ENCODE measurements at regions not wholly inside any gene's neighbourhood (a gene's known extent, or its start where the extent isn't known, plus 50 kb on each side); places are given as distances from the start of the nearest gene placed in this dataset.

GRCh38 chr1:17877316-17877715, 122.2 kb downstream of the ACTL8 start:
- no peaks in the 10 kb centered on the region for H3K79me2 ChIP-seq (ENCODE audit: insufficient read depth, low read length)
- no peak overlapping the region for H3K4me2 ChIP-seq (ENCODE audit: low read length)
- no peaks in the 10 kb centered on the region for H3K4me1 ChIP-seq (ENCODE audit: insufficient read depth, low read length, severe bottlenecking)
- no peaks in the 10 kb centered on the region for H3K9me3 ChIP-seq (ENCODE audit: low read length)
- H3F3A ChIP-seq (ENCODE audit: insufficient read depth, low read length): no peaks in the 10 kb centered on the region
- no peak overlapping the region for H3K27ac ChIP-seq (ENCODE audit: low read depth, low read length, poor library complexity, severe bottlenecking)
- H3K4me3 ChIP-seq (ENCODE audit: low read depth, low read length, poor library complexity, severe bottlenecking): no peak overlapping the region
- TF ChIP-seq, protein P1, sequence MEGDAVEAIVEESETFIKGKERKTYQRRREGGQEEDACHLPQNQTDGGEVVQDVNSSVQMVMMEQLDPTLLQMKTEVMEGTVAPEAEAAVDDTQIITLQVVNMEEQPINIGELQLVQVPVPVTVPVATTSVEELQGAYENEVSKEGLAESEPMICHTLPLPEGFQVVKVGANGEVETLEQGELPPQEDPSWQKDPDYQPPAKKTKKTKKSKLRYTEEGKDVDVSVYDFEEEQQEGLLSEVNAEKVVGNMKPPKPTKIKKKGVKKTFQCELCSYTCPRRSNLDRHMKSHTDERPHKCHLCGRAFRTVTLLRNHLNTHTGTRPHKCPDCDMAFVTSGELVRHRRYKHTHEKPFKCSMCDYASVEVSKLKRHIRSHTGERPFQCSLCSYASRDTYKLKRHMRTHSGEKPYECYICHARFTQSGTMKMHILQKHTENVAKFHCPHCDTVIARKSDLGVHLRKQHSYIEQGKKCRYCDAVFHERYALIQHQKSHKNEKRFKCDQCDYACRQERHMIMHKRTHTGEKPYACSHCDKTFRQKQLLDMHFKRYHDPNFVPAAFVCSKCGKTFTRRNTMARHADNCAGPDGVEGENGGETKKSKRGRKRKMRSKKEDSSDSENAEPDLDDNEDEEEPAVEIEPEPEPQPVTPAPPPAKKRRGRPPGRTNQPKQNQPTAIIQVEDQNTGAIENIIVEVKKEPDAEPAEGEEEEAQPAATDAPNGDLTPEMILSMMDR (IDR thresholded peaks at IDR 0.05; ENCODE audit: low read length): no peak
- no peak for TF ChIP-seq EZH2 (IDR thresholded peaks at IDR 0.05; ENCODE audit: borderline replicate concordance, low read length)
- H4K20me1 ChIP-seq (ENCODE audit: insufficient read depth, low read length): no peaks in the 10 kb centered on the region
- no peak overlapping the region for H2AFZ ChIP-seq (ENCODE audit: low read length)
- no peaks in the 10 kb centered on the region for H3K36me3 ChIP-seq (ENCODE audit: insufficient read depth, low read length)
- H3K9me2 ChIP-seq (ENCODE audit: low read depth, low read length): no peaks in the 10 kb centered on the region
- H3K27me3 ChIP-seq (ENCODE audit: insufficient read depth, low read length): no peaks in the 10 kb centered on the region
- H3K9ac ChIP-seq (ENCODE audit: low read length): no peak overlapping the region

- no peak overlapping the region for H3K9ac ChIP-seq (ENCODE audit: low read length)
- H2AFZ ChIP-seq (ENCODE audit: low read length): no peak overlapping the region
- no peaks in the 10 kb centered on the region for H3K9me3 ChIP-seq (ENCODE audit: low read length)
- H3K4me3 ChIP-seq (ENCODE audit: low read depth, low read length, poor library complexity, severe bottlenecking): no peak overlapping the region
- H3K79me2 ChIP-seq (ENCODE audit: insufficient read depth, low read length): no peaks in the 10 kb centered on the region
- no peaks in the 10 kb centered on the region for H3K4me1 ChIP-seq (ENCODE audit: insufficient read depth, low read length, severe bottlenecking)
- no peak overlapping the region for H3K4me2 ChIP-seq (ENCODE audit: low read length)
- no peaks in the 10 kb centered on the region for H3K27me3 ChIP-seq (ENCODE audit: insufficient read depth, low read length)
- no peak overlapping the region for H3K27ac ChIP-seq (ENCODE audit: low read depth, low read length, poor library complexity, severe bottlenecking)
- TF ChIP-seq, protein P1 (IDR thresholded peaks at IDR 0.05; ENCODE audit: low read length): no peak
- no peak for TF ChIP-seq EZH2 (IDR thresholded peaks at IDR 0.05; ENCODE audit: borderline replicate concordance, low read length)
- H3K36me3 ChIP-seq (ENCODE audit: insufficient read depth, low read length): no peaks in the 10 kb centered on the region
- no peaks in the 10 kb centered on the region for H3F3A ChIP-seq (ENCODE audit: insufficient read depth, low read length)
- no peaks in the 10 kb centered on the region for H4K20me1 ChIP-seq (ENCODE audit: insufficient read depth, low read length)
- no peaks in the 10 kb centered on the region for H3K9me2 ChIP-seq (ENCODE audit: low read depth, low read length)
Observed at GRCh38 chr1:17877896-17878295, 122.8 kb downstream of the ACTL8 start.

GRCh38 chr1:17878837-17879236, 123.7 kb downstream of the ACTL8 start:
- no peak for TF ChIP-seq EZH2 (IDR thresholded peaks at IDR 0.05; ENCODE audit: borderline replicate concordance, low read length)
- TF ChIP-seq, protein P1 (IDR thresholded peaks at IDR 0.05; ENCODE audit: low read length): no peak
- no peaks in the 10 kb centered on the region for H3K79me2 ChIP-seq (ENCODE audit: insufficient read depth, low read length)
- no peak overlapping the region for H3K4me2 ChIP-seq (ENCODE audit: low read length)
- H3K27me3 ChIP-seq (ENCODE audit: insufficient read depth, low read length): no peaks in the 10 kb centered on the region; the same call in 1 of the 2 replicates
- H2AFZ ChIP-seq (ENCODE audit: low read length): no peak overlapping the region
- H3K36me3 ChIP-seq (ENCODE audit: insufficient read depth, low read length): no peaks in the 10 kb centered on the region
- H3K4me3 ChIP-seq (ENCODE audit: low read depth, low read length, poor library complexity, severe bottlenecking): no peak overlapping the region
- H3K9me3 ChIP-seq (ENCODE audit: low read length): no peaks in the 10 kb centered on the region
- no peaks in the 10 kb centered on the region for H4K20me1 ChIP-seq (ENCODE audit: insufficient read depth, low read length)
- no peak overlapping the region for H3K27ac ChIP-seq (ENCODE audit: low read depth, low read length, poor library complexity, severe bottlenecking)
- H3K9ac ChIP-seq (ENCODE audit: low read length): no peak overlapping the region
- no peaks in the 10 kb centered on the region for H3K4me1 ChIP-seq (ENCODE audit: insufficient read depth, low read length, severe bottlenecking)
- no peaks in the 10 kb centered on the region for H3F3A ChIP-seq (ENCODE audit: insufficient read depth, low read length)
- no peaks in the 10 kb centered on the region for H3K9me2 ChIP-seq (ENCODE audit: low read depth, low read length)

Measured in OCI-LY1 (cell line).